ENCODE measurements at regions not wholly inside any gene's neighbourhood (a gene's known extent, or its start where the extent isn't known, plus 50 kb on each side); places are given as distances from the start of the nearest gene placed in this dataset.

DNA sequence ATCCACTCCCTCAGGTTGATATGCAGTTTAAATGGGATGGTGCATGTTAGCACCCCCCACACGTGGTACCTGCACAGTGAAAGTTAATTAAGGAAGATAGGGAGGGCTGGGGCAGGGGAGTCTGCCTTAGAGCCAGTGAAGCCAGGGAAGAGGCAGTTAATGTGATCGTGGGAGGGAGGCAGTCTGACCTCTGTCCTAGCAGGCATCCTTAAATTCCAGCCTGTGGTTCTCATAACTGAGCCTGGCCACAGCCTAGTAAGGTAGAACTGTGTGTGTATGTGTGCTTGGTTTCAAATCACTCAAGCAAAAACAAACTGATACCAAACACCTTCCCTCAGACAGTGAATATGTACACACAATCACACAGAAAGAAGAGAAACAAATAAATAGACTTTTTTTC, 319.1 kb upstream of the TLE3 start:
- H3K27me3 ChIP-seq (replicated peaks; ENCODE audit: insufficient read depth), result no peaks in the 10 kb centered on the region
- H3K4me1 ChIP-seq (ENCODE audit: control insufficient read depth in 1 of 2, low read depth in 2 of 2), result no peaks in the 10 kb centered on the region
- no peak overlapping the region for H3K4me3 ChIP-seq
- DNase-seq (ENCODE audit: low spot score) (no peak), ATAC-seq (ENCODE audit: insufficient number of reproducible peaks, low FRiP score, low read depth) (no peak)
- TF ChIP-seq, protein P1, sequence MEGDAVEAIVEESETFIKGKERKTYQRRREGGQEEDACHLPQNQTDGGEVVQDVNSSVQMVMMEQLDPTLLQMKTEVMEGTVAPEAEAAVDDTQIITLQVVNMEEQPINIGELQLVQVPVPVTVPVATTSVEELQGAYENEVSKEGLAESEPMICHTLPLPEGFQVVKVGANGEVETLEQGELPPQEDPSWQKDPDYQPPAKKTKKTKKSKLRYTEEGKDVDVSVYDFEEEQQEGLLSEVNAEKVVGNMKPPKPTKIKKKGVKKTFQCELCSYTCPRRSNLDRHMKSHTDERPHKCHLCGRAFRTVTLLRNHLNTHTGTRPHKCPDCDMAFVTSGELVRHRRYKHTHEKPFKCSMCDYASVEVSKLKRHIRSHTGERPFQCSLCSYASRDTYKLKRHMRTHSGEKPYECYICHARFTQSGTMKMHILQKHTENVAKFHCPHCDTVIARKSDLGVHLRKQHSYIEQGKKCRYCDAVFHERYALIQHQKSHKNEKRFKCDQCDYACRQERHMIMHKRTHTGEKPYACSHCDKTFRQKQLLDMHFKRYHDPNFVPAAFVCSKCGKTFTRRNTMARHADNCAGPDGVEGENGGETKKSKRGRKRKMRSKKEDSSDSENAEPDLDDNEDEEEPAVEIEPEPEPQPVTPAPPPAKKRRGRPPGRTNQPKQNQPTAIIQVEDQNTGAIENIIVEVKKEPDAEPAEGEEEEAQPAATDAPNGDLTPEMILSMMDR (IDR thresholded peaks at IDR 0.05), result no peak
- no peak overlapping the region for H3K27ac ChIP-seq
- H3K9me3 ChIP-seq, result no peaks in the 10 kb centered on the region
- H3K36me3 ChIP-seq, result no peaks in the 10 kb centered on the region

- Histone ChIP-seq H3K4me3 (no peak overlapping the region), H3K9me3 (no peaks in the 10 kb centered on the region), H3K36me3 (no peaks in the 10 kb centered on the region), H3K4me1 (ENCODE audit: control insufficient read depth in 1 of 2, low read depth in 2 of 2) (no peaks in the 10 kb centered on the region), H3K27ac (no peak overlapping the region), H3K27me3 (replicated peaks; ENCODE audit: insufficient read depth) (no peaks in the 10 kb centered on the region)
- DNase-seq (ENCODE audit: low spot score) (no peak), ATAC-seq (ENCODE audit: insufficient number of reproducible peaks, low FRiP score, low read depth) (no peak)
- TF ChIP-seq, protein P1 (IDR thresholded peaks at IDR 0.05), result no peak
These were observed 317.7 kb upstream of the TLE3 start for GRCh38 chr15:70415398-70415797.

DNA sequence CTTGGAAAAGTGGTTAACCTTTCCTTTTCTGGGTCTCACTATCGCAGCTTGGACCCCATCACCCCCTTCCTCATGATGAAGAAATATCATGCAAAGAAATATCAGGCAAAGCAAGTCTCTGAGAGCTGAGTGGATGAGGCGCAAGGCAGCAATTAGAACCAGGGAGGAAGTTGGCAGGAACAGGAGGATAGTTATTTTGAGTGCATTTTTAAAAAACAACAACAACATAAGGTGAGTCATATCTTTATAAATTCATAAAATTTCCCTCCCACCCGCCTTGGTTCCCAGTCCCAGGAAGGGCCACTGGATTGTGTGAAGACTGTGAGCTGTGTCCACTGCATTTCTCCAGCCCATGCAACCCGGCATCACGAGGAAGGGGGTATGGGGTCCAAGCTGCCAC, 316.9 kb upstream of the TLE3 start:
- DNase-seq (ENCODE audit: low spot score) (no peak), ATAC-seq (ENCODE audit: insufficient number of reproducible peaks, low FRiP score, low read depth) (no peak)
- Histone ChIP-seq H3K27me3 (replicated peaks; ENCODE audit: insufficient read depth) (no peaks in the 10 kb centered on the region), H3K27ac (no peak overlapping the region), H3K9me3 (no peaks in the 10 kb centered on the region), H3K4me1 (ENCODE audit: control insufficient read depth in 1 of 2, low read depth in 2 of 2) (no peaks in the 10 kb centered on the region), H3K4me3 (no peak overlapping the region), H3K36me3 (no peaks in the 10 kb centered on the region)
- TF ChIP-seq, protein P1 (IDR thresholded peaks at IDR 0.05), result no peak

DNA sequence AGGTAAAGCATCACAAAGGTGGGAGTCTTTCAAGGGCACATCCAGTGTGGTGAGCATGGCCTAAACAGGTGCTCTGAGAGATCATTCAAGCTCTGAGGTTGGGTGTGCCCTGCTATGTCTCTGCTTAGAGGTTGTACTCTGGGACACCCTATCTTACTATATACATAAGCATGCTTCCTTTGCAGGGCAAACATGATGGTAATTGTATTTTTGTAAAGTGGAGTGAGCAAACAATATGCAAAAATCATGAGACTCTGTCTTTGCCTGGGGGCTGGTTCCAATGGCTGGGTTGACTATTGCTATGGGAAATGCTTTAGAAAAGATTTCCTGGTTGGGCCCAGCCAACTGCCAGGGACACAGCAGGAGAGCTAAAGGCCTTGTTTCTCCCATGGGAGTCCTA, 315.1 kb upstream of the TLE3 start:
- Histone ChIP-seq H3K4me3 (no peak overlapping the region), H3K27me3 (replicated peaks; ENCODE audit: insufficient read depth) (no peaks in the 10 kb centered on the region), H3K9me3 (peaks cover 6% of the 10 kb centered on the region), H3K4me1 (ENCODE audit: control insufficient read depth in 1 of 2, low read depth in 2 of 2) (no peaks in the 10 kb centered on the region), H3K27ac (no peak overlapping the region), H3K36me3 (no peaks in the 10 kb centered on the region)
- no peak for DNase-seq (ENCODE audit: low spot score)
- ATAC-seq (ENCODE audit: insufficient number of reproducible peaks, low FRiP score, low read depth), result no peak
- TF ChIP-seq, protein P1 (IDR thresholded peaks at IDR 0.05), result no peak

DNA sequence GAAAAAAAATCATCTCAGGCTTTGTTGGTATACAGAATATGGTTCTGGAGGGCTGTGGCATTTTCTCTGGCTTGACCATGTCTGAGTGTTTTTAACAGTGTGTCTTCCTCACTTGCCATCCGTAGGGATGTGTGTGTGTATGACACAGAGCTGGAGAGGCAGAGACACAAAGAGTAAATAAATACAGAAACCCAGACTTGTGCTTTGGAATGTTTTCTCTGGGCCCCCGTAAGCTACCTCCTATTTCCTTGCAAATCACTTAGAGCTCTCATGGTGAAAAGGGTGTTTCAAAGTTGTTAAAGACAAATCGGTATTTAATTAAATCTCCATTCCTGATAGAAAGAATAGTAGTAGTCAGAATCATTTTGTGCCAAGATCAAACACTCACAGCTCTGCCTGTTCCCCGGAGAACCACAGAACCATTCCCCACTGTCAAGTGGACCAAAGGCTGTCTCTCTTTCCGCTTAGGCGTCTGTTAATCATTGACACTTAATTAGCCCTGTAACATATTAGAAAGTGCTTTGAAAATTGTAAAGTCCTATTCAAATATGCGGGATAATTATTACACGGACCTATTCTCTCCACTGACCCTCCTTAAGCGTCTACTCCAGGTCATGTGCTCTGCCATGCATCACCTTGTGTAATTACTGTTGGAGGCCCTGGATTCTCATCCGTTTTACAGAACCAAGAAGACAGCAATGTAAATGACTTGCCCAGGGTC, 313.6 kb upstream of the TLE3 start:
- Histone ChIP-seq H3K4me3 (no peak overlapping the region), H3K27ac (no peak overlapping the region), H3K4me1 (ENCODE audit: control insufficient read depth in 1 of 2, low read depth in 2 of 2) (no peaks in the 10 kb centered on the region), H3K27me3 (replicated peaks; ENCODE audit: insufficient read depth) (no peaks in the 10 kb centered on the region), H3K9me3 (peaks cover 7% of the 10 kb centered on the region), H3K36me3 (no peaks in the 10 kb centered on the region)
- ATAC-seq (ENCODE audit: insufficient number of reproducible peaks, low FRiP score, low read depth), result no peak
- DNase-seq (ENCODE audit: low spot score), result no peak
- TF ChIP-seq, protein P1 (IDR thresholded peaks at IDR 0.05), result no peak
